ENCODE measurements at regions not wholly inside any gene's neighbourhood (a gene's known extent, or its start where the extent isn't known, plus 50 kb on each side); places are given as distances from the start of the nearest gene placed in this dataset.
A peak's percentile ranks its signal among the peaks of the same experiment; 100 is the strongest.
"Not testable (repeated sequence)": the region's sequence is repeated elsewhere in the genome, so short reads cannot be mapped to it uniquely, and the experiment has no call there.

GRCh38 chr10:91003379-91003778 is 82.5 kb upstream of the ANKRD1 start:
- DNase-seq (ENCODE audit: low spot score): not testable (repeated sequence)

- not testable (repeated sequence) for DNase-seq (ENCODE audit: low spot score)
These were observed 84.4 kb upstream of the ANKRD1 start for GRCh38 chr10:91005276-91005675.

GRCh38 chr10:91006001-91006751 is 85.3 kb upstream of the ANKRD1 start:
- peak; percentile 72 for DNase-seq (ENCODE audit: low spot score)

- peak; percentile 19 for DNase-seq (ENCODE audit: low spot score)
These were observed 86.0 kb upstream of the ANKRD1 start for GRCh38 chr10:91006752-91007346.

GRCh38 chr10:91007655-91008054 is 86.8 kb upstream of the ANKRD1 start:
- no peak for DNase-seq (ENCODE audit: low spot score)

GRCh38 chr10:91009121-91009520 is 88.2 kb upstream of the ANKRD1 start:
- DNase-seq (ENCODE audit: low spot score): no peak

GRCh38 chr10:91010952-91011351 is 90.1 kb upstream of the ANKRD1 start:
- DNase-seq (ENCODE audit: low spot score): no peak

- DNase-seq (ENCODE audit: low spot score): no peak
These were observed 91.6 kb upstream of the ANKRD1 start for GRCh38 chr10:91012502-91012901.

- DNase-seq (ENCODE audit: low spot score): no peak
These were observed 93.1 kb upstream of the ANKRD1 start for GRCh38 chr10:91013985-91014384.

GRCh38 chr10:91017198-91017597 is 96.3 kb upstream of the ANKRD1 start:
- no peak for DNase-seq (ENCODE audit: low spot score)

GRCh38 chr10:91021901-91022300 is 101.0 kb upstream of the ANKRD1 start:
- no peak for DNase-seq (ENCODE audit: low spot score)

GRCh38 chr10:91022390-91022789 is 101.5 kb upstream of the ANKRD1 start:
- DNase-seq (ENCODE audit: low spot score): no peak

- DNase-seq (ENCODE audit: low spot score): no peak
These were observed 102.2 kb upstream of the ANKRD1 start for GRCh38 chr10:91022924-91023699.

GRCh38 chr10:91023700-91024398 is 103.0 kb upstream of the ANKRD1 start:
- DNase-seq (ENCODE audit: low spot score): no peak

GRCh38 chr10:91024541-91024940 is 103.7 kb upstream of the ANKRD1 start:
- DNase-seq (ENCODE audit: low spot score): no peak

GRCh38 chr10:91032611-91033206 is 111.8 kb upstream of the ANKRD1 start:
- DNase-seq (ENCODE audit: low spot score): no peak

GRCh38 chr10:91033324-91033950 is 112.5 kb upstream of the ANKRD1 start:
- no peak for DNase-seq (ENCODE audit: low spot score)

- peak; percentile 70 for DNase-seq (ENCODE audit: low spot score)
These were observed 113.2 kb upstream of the ANKRD1 start for GRCh38 chr10:91034042-91034441.

GRCh38 chr10:91034494-91035159 is 113.7 kb upstream of the ANKRD1 start:
- no peak for DNase-seq (ENCODE audit: low spot score)

- no peak for DNase-seq (ENCODE audit: low spot score)
These were observed 114.9 kb upstream of the ANKRD1 start for GRCh38 chr10:91035650-91036292.

All from CD4-positive, alpha-beta T cell treated with Interleukin-6 at 100 ng/mL for 8 hours (primary cell).